Skeletal muscle tissue (tissue), 3 donors: ENCODE measurements at regions not wholly inside any gene's neighbourhood (a gene's known extent, or its start where the extent isn't known, plus 50 kb on each side); places are given as distances from the start of the nearest gene placed in this dataset.

Source experiments
- H3K27ac ChIP-seq: one replicate; pipeline ENCODE4 v1.7.0; 2013; ENCODE audit warnings: mild to moderate bottlenecking, low read depth, low read length, inconsistent platforms
- H3K27me3 ChIP-seq, 3 donors: one replicate each; pipeline ENCODE4 v1.7.0; 2013; ENCODE audit warnings: low read length in 3 of 3; ENCODE audit not compliant: control insufficient read depth in 3 of 3, insufficient read depth in 3 of 3
- H3K36me3 ChIP-seq, 3 donors: one replicate each; pipeline ENCODE4 v1.7.0; 2013; ENCODE audit warnings: low read length in 3 of 3; ENCODE audit not compliant: control insufficient read depth in 3 of 3, insufficient read depth in 3 of 3
- H3K4me1 ChIP-seq, 3 donors: one replicate each; pipeline ENCODE4 v1.7.0; 2013; ENCODE audit warnings: low read length in 3 of 3, mild to moderate bottlenecking in 3 of 3; ENCODE audit not compliant: control insufficient read depth in 3 of 3, insufficient read depth in 3 of 3
- H3K4me3 ChIP-seq, 3 donors: one replicate each; pipeline ENCODE4 v1.7.0; 2013; ENCODE audit warnings: low read length in 3 of 3
- H3K9ac ChIP-seq, 3 donors: one replicate each; pipeline ENCODE4 v1.7.0; 2013; ENCODE audit warnings: low read length in 3 of 3, mild to moderate bottlenecking in 3 of 3, moderate library complexity in 2 of 3, low read depth in 1 of 3
- H3K9me3 ChIP-seq, 3 donors: one replicate each; pipeline ENCODE4 v1.7.0; 2013; ENCODE audit warnings: low read length in 3 of 3; ENCODE audit not compliant: control insufficient read depth in 3 of 3
- donor health status: Osteomylitis.

GRCh38 chr12:67741270-67741669 is 92.7 kb downstream of the DYRK2 start:
- H3K4me1 ChIP-seq = peaks cover 4 to 7% (median 7%) of the 10 kb centered on the region in 3 donors
- H3K4me3 ChIP-seq = no peak overlapping the region
- H3K36me3 ChIP-seq = no peaks in the 10 kb centered on the region
- H3K27me3 ChIP-seq = no peaks in the 10 kb centered on the region
- no peak overlapping the region for H3K27ac ChIP-seq
- no peaks in the 10 kb centered on the region for H3K9me3 ChIP-seq
- no peak overlapping the region for H3K9ac ChIP-seq

DNA sequence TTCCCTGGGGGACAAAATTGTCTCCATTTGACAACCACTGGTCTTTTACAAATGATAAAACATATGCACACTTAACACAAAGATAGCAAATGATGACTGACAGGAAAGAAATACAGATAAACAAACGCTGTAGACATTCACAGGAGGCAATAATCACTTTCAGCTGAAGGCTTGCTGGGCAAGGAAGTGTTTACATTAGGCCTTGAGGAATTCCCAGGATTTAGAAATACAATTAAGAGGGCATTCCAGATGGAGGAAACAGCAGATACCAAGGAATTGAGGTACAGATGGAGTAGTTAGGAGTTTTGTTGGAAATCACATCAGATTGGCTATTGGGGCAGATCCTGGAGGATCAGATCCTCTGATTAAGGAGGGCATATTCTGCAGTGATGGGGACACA is 93.9 kb downstream of the DYRK2 start:
- H3K36me3 ChIP-seq = no peaks in the 10 kb centered on the region
- no peak overlapping the region for H3K9ac ChIP-seq
- H3K4me3 ChIP-seq = no peak overlapping the region
- H3K27me3 ChIP-seq = no peaks in the 10 kb centered on the region
- H3K27ac ChIP-seq = no peak overlapping the region
- H3K4me1 ChIP-seq = peaks cover 4 to 12% (median 6%) of the 10 kb centered on the region in 3 donors
- H3K9me3 ChIP-seq = no peaks in the 10 kb centered on the region

GRCh38 chr12:67747869-67748742 is 99.6 kb downstream of the DYRK2 start:
- H3K9me3 ChIP-seq = no peaks in the 10 kb centered on the region
- H3K4me3 ChIP-seq = no peak overlapping the region
- no peaks in the 10 kb centered on the region for H3K36me3 ChIP-seq
- H3K27me3 ChIP-seq = no peaks in the 10 kb centered on the region
- H3K27ac ChIP-seq = peak overlapping the region; percentile 80
- H3K9ac ChIP-seq = no peak overlapping the region
- H3K4me1 ChIP-seq = peaks cover 25 to 50% (median 48%) of the 10 kb centered on the region in 3 donors

GRCh38 chr12:67748743-67749040 is 100.1 kb downstream of the DYRK2 start:
- no peaks in the 10 kb centered on the region for H3K9me3 ChIP-seq
- H3K4me3 ChIP-seq = no peak overlapping the region
- no peaks in the 10 kb centered on the region for H3K27me3 ChIP-seq
- peak overlapping the region; percentile 80 for H3K27ac ChIP-seq
- no peaks in the 10 kb centered on the region for H3K36me3 ChIP-seq
- H3K9ac ChIP-seq = no peak overlapping the region
- peaks cover 25 to 54% (median 50%) of the 10 kb centered on the region in 3 donors for H3K4me1 ChIP-seq

GRCh38 chr12:67750513-67751183 is 102.1 kb downstream of the DYRK2 start:
- Histone ChIP-seq H3K27ac (peak overlapping the region; percentile 80), H3K36me3 (no peaks in the 10 kb centered on the region), H3K9me3 (no peaks in the 10 kb centered on the region), H3K9ac (no peak overlapping the region), H3K4me1 (peaks cover 24 to 66% (median 46%) of the 10 kb centered on the region in 3 donors), H3K27me3 (no peaks in the 10 kb centered on the region), H3K4me3 (no peak overlapping the region)

- H3K36me3 ChIP-seq = no peaks in the 10 kb centered on the region
- no peak overlapping the region for H3K4me3 ChIP-seq
- no peaks in the 10 kb centered on the region for H3K27me3 ChIP-seq
- H3K9me3 ChIP-seq = no peaks in the 10 kb centered on the region
- peak overlapping the region; percentile 80 for H3K27ac ChIP-seq
- peaks cover 24 to 68% (median 46%) of the 10 kb centered on the region in 3 donors for H3K4me1 ChIP-seq
- no peak overlapping the region for H3K9ac ChIP-seq
Measured at GRCh38 chr12:67751381-67751928, 102.9 kb downstream of the DYRK2 start.

DNA sequence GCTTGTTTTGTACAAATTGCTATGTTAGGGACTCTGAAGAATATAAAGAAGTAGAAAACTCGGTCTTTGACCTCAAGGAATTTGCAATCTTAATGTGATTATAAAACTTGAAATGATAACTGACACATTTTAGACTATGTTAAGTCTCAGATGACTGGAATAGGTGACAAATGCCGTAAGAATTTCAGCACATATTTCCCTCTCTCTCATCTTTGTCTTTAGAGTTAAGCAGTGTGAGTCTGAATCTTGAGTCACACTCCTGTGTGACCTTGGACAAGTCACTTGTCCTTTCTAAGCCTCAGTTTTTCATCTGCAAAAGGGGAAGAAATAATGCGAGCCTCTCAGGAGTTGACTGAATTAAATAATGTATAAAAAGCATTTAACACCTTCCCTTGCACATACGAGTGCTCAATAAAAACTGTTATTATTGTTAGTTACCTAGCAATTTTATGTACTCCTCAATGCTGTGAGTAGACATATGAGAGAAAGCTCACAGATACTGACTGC is 103.7 kb downstream of the DYRK2 start:
- Histone ChIP-seq H3K27ac (no peak overlapping the region), H3K36me3 (no peaks in the 10 kb centered on the region), H3K9me3 (no peaks in the 10 kb centered on the region), H3K27me3 (no peaks in the 10 kb centered on the region), H3K4me3 (no peak overlapping the region), H3K4me1 (peaks cover 24 to 68% (median 43%) of the 10 kb centered on the region in 3 donors), H3K9ac (no peak overlapping the region)

- Histone ChIP-seq H3K27me3 (no peaks in the 10 kb centered on the region), H3K27ac (peak overlapping the region; percentile 55), H3K36me3 (no peaks in the 10 kb centered on the region), H3K4me1 (peaks cover 9 to 44% (median 17%) of the 10 kb centered on the region in 3 donors), H3K9ac (peak overlapping the region in 1 of 3 donors; percentile 9), H3K4me3 (peak overlapping the region in 1 of 3 donors; percentile 34), H3K9me3 (no peaks in the 10 kb centered on the region)
Measured at GRCh38 chr12:67754933-67755697, 106.6 kb downstream of the DYRK2 start.

DNA sequence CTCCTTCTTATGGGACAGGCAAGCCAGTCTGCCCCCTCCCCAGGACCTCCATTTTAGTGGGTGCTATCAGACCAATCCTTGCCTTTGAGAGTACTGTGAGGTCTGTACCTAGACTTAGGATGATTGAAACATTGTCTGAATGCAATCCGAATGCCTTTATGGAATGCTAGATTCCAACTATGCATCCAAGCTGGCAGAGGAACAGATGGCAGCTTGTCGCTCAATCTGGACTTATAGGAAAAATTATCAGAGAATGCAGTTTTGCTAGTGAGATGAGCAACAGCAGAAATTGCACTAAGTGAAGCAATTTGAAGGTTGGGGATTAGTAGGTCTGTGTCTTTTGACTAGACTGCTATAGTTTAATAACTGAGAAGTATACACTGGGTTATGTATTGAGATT is 109.1 kb downstream of the DYRK2 start:
- Histone ChIP-seq H3K36me3 (no peaks in the 10 kb centered on the region), H3K27ac (no peak overlapping the region), H3K9me3 (no peaks in the 10 kb centered on the region)

More for the DNA sequence above, 109.1 kb downstream of the DYRK2 start:
- Histone ChIP-seq H3K4me1 (peaks cover 3 to 25% (median 3%) of the 10 kb centered on the region in 3 donors), H3K4me3 (no peak overlapping the region), H3K9ac (no peak overlapping the region), H3K27me3 (no peaks in the 10 kb centered on the region)
